SKM-1 treated with dmso at 0.1 percent for 144 hours (cell line): ENCODE measurements at regions not wholly inside any gene's neighbourhood (a gene's known extent, or its start where the extent isn't known, plus 50 kb on each side); places are given as distances from the start of the nearest gene placed in this dataset.
"Not testable (repeated sequence)": the region's sequence is repeated elsewhere in the genome, so short reads cannot be mapped to it uniquely, and the experiment has no call there.

ENCODE experiments used
- DNase-seq: peaks from one replicate; lab custom pipeline; 2025; ENCODE audit not compliant: unreplicated experiment; lab: John Stamatoyannopoulos, UW

DNA sequence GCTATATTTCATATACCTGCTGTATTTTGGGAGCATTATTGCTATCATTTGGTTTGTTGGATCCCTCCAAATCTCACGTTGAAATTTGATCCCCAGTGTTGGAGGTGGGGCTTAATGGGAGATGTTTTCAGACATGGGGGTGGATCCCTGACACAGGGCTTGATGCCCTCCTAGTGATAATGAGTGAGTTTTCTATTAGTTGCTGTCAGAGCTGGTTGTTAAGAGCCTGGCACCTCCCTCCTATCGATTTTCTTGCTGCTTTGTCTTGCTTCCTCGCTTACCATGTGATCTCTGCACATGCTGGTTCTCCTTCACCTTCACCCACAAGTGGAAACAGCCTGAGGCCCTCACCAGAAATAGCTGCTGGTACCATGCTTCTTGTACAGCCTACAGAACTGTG is 259.9 kb upstream of the STARD13 start:
- DNase-seq: no peak

GRCh38 chr13:33547035-33547434 is 261.5 kb upstream of the STARD13 start:
- DNase-seq: no peak

DNA sequence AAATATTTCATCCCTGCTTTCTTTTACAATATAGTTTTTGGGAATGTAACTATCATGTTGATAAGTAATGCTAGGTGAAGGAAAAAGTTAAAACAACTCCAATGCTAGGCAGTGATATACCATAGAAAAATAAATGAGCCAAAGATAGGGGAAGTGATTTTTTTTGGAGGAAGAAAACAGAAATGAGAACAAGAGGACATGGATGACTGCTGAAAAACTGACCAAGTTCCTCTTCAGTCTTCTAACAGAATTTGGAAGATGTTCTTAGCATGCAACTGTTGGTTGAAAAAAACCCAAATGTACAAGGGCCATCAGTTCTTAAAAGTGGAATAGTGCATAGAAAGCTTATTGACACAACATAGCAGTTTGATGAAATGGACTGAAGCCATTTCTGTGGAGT is 262.5 kb upstream of the STARD13 start:
- DNase-seq: peak; percentile 68

DNA sequence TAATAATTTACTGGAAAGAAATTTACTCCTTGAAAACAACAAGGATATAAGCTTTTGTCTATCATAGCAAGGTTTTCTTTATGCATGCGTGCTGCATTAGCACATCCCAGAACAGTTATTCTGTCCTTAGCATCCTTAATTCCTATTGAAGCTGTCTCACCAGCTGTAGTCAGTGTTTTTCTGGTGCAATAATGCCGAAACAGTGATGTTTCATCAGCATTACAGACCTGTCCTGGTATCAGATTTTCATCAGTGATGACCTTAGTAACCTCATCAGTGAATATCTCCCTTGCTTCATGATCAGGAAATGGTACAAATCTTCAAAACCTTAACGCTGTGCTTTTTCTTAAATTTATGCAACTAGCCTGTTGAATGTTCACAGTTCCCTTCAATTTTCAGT is 264.7 kb upstream of the STARD13 start:
- no peak for DNase-seq

DNA sequence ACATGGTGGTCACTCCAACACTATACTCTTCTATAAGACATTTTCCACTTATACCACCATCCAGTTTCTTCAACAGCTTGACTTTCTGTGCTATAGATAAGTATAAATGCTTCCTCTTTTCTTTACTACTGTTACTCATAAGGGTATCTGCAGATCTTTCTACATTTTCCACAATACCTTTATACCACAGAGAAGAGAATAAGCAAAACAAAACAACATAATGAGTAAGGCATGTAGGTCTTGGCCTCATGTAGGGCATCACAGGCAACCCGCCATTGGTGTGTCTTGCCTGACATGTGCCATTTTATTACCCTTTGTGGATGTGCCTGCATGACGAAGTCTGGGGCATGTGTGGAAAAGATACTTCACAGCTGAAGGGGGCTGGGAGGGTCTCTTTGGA is 265.3 kb upstream of the STARD13 start:
- no peak for DNase-seq

GRCh38 chr13:33554919-33555791 is 262.8 kb upstream of the RFC3 start:
- DNase-seq: no peak

DNA sequence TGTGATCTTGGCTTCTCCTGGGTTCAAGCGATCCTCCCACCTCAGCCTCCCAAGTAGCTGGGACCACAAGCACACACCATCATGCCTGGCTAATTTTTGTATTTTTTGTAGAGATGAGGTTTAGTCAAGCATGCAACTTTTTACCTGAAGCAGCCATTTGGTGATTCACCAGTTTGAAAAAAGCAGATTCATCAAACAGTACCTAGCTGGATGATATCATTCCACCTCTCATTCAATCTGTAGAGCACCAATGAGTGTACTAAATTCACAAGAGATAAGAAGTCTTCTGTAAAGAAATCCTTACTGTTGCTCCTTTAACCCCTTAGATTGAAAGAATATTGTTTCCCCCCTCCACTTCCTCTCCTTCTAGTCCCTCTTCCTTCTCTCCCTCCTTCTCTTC is 261.1 kb upstream of the RFC3 start:
- DNase-seq: no peak

DNA sequence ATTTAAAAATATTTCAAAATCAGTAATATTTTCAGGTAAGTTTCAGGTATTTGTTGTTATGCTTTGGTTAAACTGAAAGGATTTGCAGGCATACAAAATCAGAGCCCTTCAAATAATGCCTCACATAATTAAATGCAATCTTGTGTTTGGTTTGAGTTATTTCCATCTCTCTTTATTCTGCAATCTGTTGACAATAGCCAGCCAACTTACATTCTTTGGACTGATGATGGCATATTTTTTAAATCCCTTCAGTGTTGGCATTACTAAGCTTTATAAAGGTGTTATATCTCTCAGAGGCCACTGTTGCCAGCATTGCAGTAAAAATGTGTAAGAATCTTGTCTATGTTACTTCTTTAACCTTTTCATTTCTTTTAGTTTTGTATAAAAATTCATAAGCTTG is 257.2 kb upstream of the RFC3 start:
- DNase-seq: no peak

GRCh38 chr13:33561627-33562026 is 256.3 kb upstream of the RFC3 start:
- DNase-seq: no peak

GRCh38 chr13:33571618-33572017 is 246.3 kb upstream of the RFC3 start:
- DNase-seq: no peak

DNA sequence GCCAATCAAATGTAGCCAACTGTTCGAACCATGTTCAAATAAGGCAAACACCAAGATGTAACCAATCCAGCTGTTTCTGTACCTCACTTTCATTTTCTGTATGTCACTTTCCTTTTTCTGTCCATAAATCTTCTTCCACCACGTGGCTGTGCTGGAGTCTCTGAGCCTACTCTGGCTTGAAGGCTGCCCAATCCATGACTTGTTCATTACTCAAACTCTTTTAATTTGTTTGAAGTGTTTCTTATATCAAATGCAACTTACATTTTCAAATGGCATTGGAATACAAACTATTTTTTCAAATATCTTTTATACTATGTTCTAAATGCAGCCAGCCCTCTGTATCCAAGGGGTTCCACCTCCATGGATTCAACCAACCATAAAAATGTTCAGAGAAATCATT is 245.6 kb upstream of the RFC3 start:
- DNase-seq: not testable (repeated sequence)

- DNase-seq: no peak
These were observed 242.6 kb upstream of the RFC3 start for GRCh38 chr13:33575378-33575777.

DNA sequence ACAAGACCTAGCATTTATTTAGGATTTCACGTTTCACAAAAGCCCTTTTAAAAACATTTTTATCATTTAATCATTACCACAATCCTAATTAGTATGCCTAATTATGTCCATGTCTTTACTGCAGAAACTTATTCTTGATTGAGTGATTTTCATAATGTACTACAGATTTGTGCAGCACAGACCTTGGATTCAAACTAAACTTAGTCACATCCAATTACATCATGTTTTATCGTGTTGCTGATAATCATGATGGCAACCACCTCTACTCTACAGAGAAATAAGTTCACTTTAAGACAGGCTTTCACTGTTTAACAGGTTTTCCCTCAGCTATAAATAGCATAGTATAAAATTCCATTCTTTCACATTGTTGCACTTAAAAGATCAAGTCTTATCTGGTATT is 240.9 kb upstream of the RFC3 start:
- no peak for DNase-seq

DNA sequence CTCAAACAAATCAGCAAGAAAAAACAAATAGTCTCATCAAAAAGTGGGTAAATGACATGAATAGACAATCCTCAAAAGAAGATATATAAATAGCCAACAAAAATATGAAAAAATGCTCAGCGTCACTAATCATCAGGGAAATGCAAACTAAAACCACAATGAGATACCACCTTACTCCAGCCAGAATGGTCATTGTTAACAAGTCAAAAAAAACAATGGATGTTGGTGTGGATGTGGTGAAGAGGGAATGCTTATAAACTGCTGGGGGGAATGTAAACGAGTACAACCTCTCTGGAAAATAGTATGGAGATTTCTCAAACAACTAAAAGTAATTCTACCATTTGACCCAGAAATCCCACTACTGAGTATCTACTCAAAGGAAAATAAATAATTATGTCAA is 239.2 kb upstream of the RFC3 start:
- no peak for DNase-seq

DNA sequence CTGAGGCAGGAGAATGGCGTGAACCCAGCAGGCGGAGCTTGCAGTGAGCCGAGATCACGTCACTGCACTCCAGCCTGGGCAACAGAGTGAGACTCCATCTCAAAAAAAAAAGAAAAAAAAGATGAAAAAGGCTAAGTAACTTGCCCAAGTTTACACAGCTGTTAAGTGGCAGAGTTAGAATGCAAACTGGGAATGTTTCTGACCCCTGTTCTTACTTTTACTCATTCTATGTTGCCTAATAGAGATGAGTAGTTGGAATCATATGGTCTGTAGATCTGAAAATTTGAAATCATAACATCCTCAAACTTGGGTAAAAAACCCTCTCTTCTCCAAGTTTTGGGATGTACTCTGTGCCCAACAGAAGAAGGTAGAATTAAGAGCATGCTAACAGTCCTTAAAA is 235.8 kb upstream of the RFC3 start:
- no peak for DNase-seq

GRCh38 chr13:33583398-33583797 is 234.6 kb upstream of the RFC3 start:
- no peak for DNase-seq

GRCh38 chr13:33590936-33591335 is 227.0 kb upstream of the RFC3 start:
- DNase-seq: no peak

GRCh38 chr13:33606692-33607091 is 211.3 kb upstream of the RFC3 start:
- DNase-seq: no peak

GRCh38 chr13:33610438-33611120 is 207.4 kb upstream of the RFC3 start:
- no peak for DNase-seq

DNA sequence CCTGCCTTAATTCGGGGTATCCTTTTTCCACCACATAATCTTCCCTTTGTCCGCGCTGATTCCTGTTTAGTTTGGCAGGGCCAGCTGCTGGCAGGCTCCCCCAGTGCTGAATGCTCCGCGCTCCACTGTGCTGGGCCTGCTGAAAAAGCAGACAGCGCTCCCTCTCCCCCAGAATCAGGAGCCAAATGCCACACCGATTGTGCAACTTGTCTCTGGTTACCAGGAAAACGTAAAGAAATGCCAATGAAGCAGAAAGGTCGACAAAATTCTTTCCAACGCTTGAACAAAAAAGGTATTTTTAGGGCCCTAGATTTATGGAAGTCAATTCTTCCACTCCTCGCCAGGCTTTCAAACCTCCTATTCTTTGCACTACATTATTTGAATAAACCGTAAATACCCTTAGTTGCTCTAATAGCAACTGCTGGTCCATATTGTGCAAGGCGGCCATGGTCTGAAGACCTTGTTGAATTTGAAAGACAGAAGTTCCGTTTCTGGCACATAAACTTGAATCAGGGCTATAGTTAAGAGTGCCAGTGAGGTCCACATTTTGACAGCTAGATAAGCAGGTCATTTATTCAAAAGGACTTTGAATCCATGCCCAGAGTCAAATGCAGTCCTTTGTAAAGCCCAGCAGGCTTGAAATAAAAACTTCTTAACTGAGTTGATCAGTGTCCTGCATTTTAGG is 206.7 kb upstream of the RFC3 start:
- DNase-seq: no peak

GRCh38 chr13:33612641-33613638 is 205.0 kb upstream of the RFC3 start:
- no peak for DNase-seq
